HG02678 (cell line): ENCODE measurements at regions not wholly inside any gene's neighbourhood (a gene's known extent, or its start where the extent isn't known, plus 50 kb on each side); places are given as distances from the start of the nearest gene placed in this dataset.
"Not testable (repeated sequence)": the region's sequence is repeated elsewhere in the genome, so short reads cannot be mapped to it uniquely, and the experiment has no call there.

ENCODE experiments used
- ATAC-seq: cut with Tn5 transposase; IDR thresholded peaks from one replicate; pipeline ENCODE4 v1.9.1; 2021; ENCODE audit warnings: mild to moderate bottlenecking, moderate library complexity; ENCODE audit not compliant: unreplicated experiment

GRCh38 chr5:135279328-135279727, 119.7 kb downstream of the MACROH2A1 start:
- ATAC-seq, result no peak

GRCh38 chr5:135276151-135276550, 122.9 kb downstream of the MACROH2A1 start:
- no peak for ATAC-seq

GRCh38 chr5:135273212-135273611, 125.8 kb downstream of the MACROH2A1 start:
- ATAC-seq, result no peak

- ATAC-seq, result no peak
Observed at GRCh38 chr5:135272311-135272805, 126.7 kb downstream of the MACROH2A1 start.

- ATAC-seq, result no peak
Observed at GRCh38 chr5:135271533-135272310, 127.3 kb downstream of the MACROH2A1 start.

- ATAC-seq, result no peak
Observed at GRCh38 chr5:135269931-135270421, 129.1 kb downstream of the MACROH2A1 start.

- ATAC-seq, result no peak
Observed at GRCh38 chr5:135269199-135269598, 129.8 kb downstream of the MACROH2A1 start.

- no peak for ATAC-seq
Observed at GRCh38 chr5:135266975-135267374, 132.1 kb downstream of the MACROH2A1 start.

- no peak for ATAC-seq
Observed at GRCh38 chr5:135266303-135266635, 132.8 kb downstream of the MACROH2A1 start.

- ATAC-seq, result no peak
Observed at GRCh38 chr5:135265497-135266302, 133.3 kb downstream of the MACROH2A1 start.

GRCh38 chr5:135264451-135265440, 134.3 kb downstream of the MACROH2A1 start:
- no peak for ATAC-seq

GRCh38 chr5:135263022-135263668, 135.9 kb downstream of the MACROH2A1 start:
- no peak for ATAC-seq

- ATAC-seq, result no peak
Observed at GRCh38 chr5:135262364-135262763, 136.7 kb downstream of the MACROH2A1 start.

GRCh38 chr5:135260108-135260507, 138.9 kb downstream of the MACROH2A1 start:
- ATAC-seq, result not testable (repeated sequence)

- no peak for ATAC-seq
Observed at GRCh38 chr5:135255461-135256178, 143.4 kb downstream of the MACROH2A1 start.

GRCh38 chr5:135254183-135254582, 144.8 kb downstream of the MACROH2A1 start:
- no peak for ATAC-seq

- no peak for ATAC-seq
Observed at GRCh38 chr5:135253601-135254178, 145.3 kb downstream of the MACROH2A1 start.

- no peak for ATAC-seq
Observed at GRCh38 chr5:135251093-135251492, 147.9 kb downstream of the MACROH2A1 start.

GRCh38 chr5:135250671-135251070, 148.4 kb downstream of the MACROH2A1 start:
- ATAC-seq, result no peak
